OCI-LY1 (cell line): ENCODE measurements at regions not wholly inside any gene's neighbourhood (a gene's known extent, or its start where the extent isn't known, plus 50 kb on each side); places are given as distances from the start of the nearest gene placed in this dataset.

Source experiments
- H2AFZ ChIP-seq: fragments of 200-600 bp; sonication (generic), shearing (Covaris generic); 2 replicates; pipeline ENCODE4 v1.6.0; 2014; ENCODE audit warnings: antibody characterized with exemption, mild to moderate bottlenecking, low read length
- H3F3A ChIP-seq: fragments of 200-600 bp; sonication (generic), shearing (Covaris generic); 2 replicates; pipeline ENCODE4 v1.6.0; 2014; ENCODE audit warnings: mild to moderate bottlenecking, antibody characterized with exemption, low read length, moderate library complexity; ENCODE audit not compliant: insufficient read depth
- H3K27ac ChIP-seq: fragments of 200-600 bp; sonication (generic); 2 replicates; pipeline ENCODE4 v1.5.1; 2014; ENCODE audit warnings: low read length, mixed run types, mild to moderate bottlenecking, low read depth; ENCODE audit not compliant: poor library complexity, severe bottlenecking
- H3K27me3 ChIP-seq: fragments of 200-600 bp; sonication (generic); 2 replicates; pipeline ENCODE4 v1.6.0; 2014; ENCODE audit warnings: antibody characterized with exemption, mild to moderate bottlenecking, low read length, moderate library complexity; ENCODE audit not compliant: insufficient read depth
- H3K36me3 ChIP-seq: fragments of 200-600 bp; sonication (generic); 2 replicates; pipeline ENCODE4 v1.6.1; 2014; ENCODE audit warnings: mild to moderate bottlenecking, antibody characterized with exemption, low read length, moderate library complexity, mixed read lengths; ENCODE audit not compliant: insufficient read depth
- H3K4me1 ChIP-seq: fragments of 200-600 bp; sonication (generic); 2 replicates; pipeline ENCODE4 v1.5.1; 2014; ENCODE audit warnings: mild to moderate bottlenecking, low read length, moderate library complexity; ENCODE audit not compliant: insufficient read depth, severe bottlenecking
- H3K4me2 ChIP-seq: fragments of 200-600 bp; sonication (generic), shearing (Covaris generic); 2 replicates; pipeline ENCODE4 v1.6.1; 2014; ENCODE audit warnings: low read length
- H3K4me3 ChIP-seq: fragments of 200-600 bp; sonication (generic); 2 replicates; pipeline ENCODE4 v1.5.1; 2014; ENCODE audit warnings: low read length, low read depth, mild to moderate bottlenecking, mixed read lengths; ENCODE audit not compliant: poor library complexity, severe bottlenecking
- H3K79me2 ChIP-seq: fragments of 200-600 bp; shearing (Covaris generic); 2 replicates; pipeline ENCODE4 v1.6.1; 2016; ENCODE audit warnings: mixed run types, low read length, mixed read lengths; ENCODE audit not compliant: insufficient read depth
- H3K9ac ChIP-seq: fragments of 200-600 bp; sonication (generic), shearing (Covaris generic); 2 replicates; pipeline ENCODE4 v1.6.1; 2014; ENCODE audit warnings: mild to moderate bottlenecking, low read length, mixed read lengths
- H3K9me2 ChIP-seq: fragments of 200-600 bp; sonication (generic), shearing (Covaris generic); 2 replicates; pipeline ENCODE4 v1.6.1; 2014; ENCODE audit warnings: low read depth, mild to moderate bottlenecking, low read length, mixed read lengths
- H3K9me3 ChIP-seq: fragments of 200-600 bp; shearing (Covaris generic); 2 replicates; pipeline ENCODE4 v1.6.1; 2014; ENCODE audit warnings: low read length, mixed read lengths
- H4K20me1 ChIP-seq: fragments of 200-600 bp; sonication (generic), shearing (Covaris generic); 2 replicates; pipeline ENCODE4 v1.6.0; 2016; ENCODE audit warnings: mild to moderate bottlenecking, low read length; ENCODE audit not compliant: insufficient read depth
- EZH2 ChIP-seq: fragments of 200-600 bp; sonication (generic), shearing (Covaris generic); IDR thresholded peaks from 2 replicates; pipeline ENCODE4 v1.8.0; 2017; ENCODE audit warnings: borderline replicate concordance, mixed run types, mild to moderate bottlenecking, antibody characterized with exemption, low read length, moderate library complexity, mixed read lengths
- TF ChIP-seq, protein P1 (sequence below): fragments of 200-600 bp; sonication (generic), shearing (Covaris generic); IDR thresholded peaks from 2 replicates; pipeline ENCODE4 v1.5.1; 2017; ENCODE audit warnings: mild to moderate bottlenecking, antibody characterized with exemption, low read length, moderate library complexity, mixed read lengths

DNA sequence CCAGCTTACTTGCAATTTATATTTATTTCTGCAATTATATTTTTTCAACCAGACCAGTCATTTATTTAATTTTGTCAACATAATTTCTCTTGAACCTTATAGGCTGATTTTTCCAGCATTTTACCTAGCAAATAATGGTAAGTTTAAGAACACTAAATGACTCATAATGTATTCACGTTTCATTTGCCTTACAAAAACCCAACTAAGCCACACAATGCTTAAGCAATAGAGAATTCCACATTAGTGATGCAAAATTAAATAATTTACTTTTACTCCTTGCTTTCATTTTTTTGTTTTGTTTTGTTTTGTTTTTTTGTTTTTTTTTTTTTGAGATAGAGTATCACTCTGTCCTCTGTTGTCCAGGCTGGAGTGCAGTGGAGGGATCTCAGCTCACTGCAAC is 110.4 kb upstream of the VRK2 start:
- no peaks in the 10 kb centered on the region for H3F3A ChIP-seq
- H3K9ac ChIP-seq: no peak overlapping the region
- no peak overlapping the region for H3K4me2 ChIP-seq
- H3K27me3 ChIP-seq: no peaks in the 10 kb centered on the region
- H2AFZ ChIP-seq: no peak overlapping the region
- H3K79me2 ChIP-seq: no peaks in the 10 kb centered on the region
- H3K9me3 ChIP-seq: peaks cover 5% of the 10 kb centered on the region; the same call in 1 of the 2 replicates
- H3K4me3 ChIP-seq: no peak overlapping the region
- H3K27ac ChIP-seq: no peak overlapping the region
- TF ChIP-seq, protein P1, sequence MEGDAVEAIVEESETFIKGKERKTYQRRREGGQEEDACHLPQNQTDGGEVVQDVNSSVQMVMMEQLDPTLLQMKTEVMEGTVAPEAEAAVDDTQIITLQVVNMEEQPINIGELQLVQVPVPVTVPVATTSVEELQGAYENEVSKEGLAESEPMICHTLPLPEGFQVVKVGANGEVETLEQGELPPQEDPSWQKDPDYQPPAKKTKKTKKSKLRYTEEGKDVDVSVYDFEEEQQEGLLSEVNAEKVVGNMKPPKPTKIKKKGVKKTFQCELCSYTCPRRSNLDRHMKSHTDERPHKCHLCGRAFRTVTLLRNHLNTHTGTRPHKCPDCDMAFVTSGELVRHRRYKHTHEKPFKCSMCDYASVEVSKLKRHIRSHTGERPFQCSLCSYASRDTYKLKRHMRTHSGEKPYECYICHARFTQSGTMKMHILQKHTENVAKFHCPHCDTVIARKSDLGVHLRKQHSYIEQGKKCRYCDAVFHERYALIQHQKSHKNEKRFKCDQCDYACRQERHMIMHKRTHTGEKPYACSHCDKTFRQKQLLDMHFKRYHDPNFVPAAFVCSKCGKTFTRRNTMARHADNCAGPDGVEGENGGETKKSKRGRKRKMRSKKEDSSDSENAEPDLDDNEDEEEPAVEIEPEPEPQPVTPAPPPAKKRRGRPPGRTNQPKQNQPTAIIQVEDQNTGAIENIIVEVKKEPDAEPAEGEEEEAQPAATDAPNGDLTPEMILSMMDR: no peak
- TF ChIP-seq EZH2: no peak
- no peaks in the 10 kb centered on the region; the same call in 1 of the 2 replicates for H3K9me2 ChIP-seq
- no peaks in the 10 kb centered on the region for H3K4me1 ChIP-seq
- no peaks in the 10 kb centered on the region for H3K36me3 ChIP-seq
- no peaks in the 10 kb centered on the region for H4K20me1 ChIP-seq

DNA sequence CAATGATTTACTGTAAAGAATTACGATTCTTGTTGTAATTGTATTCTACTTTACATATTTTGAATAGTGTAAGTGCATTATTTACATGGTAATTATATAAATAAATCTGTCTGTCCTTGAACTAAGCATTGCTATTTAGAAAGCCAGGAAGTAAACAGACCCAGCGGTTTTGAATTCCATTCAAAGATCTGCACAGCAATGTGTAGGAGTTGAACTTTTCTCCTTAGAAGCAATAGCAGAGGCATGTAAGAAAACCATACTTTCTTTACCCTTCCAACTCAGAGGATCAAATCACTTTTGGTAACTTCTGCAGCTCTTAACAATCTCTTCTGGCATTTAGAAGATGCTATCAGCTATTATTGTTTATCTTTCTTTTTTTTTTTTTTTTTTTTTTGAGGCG is 109.2 kb upstream of the VRK2 start:
- H3K4me2 ChIP-seq: no peak overlapping the region
- no peaks in the 10 kb centered on the region for H4K20me1 ChIP-seq
- peaks cover 5% of the 10 kb centered on the region; the same call in 1 of the 2 replicates for H3K9me3 ChIP-seq
- H3K27me3 ChIP-seq: no peaks in the 10 kb centered on the region
- H3K4me1 ChIP-seq: no peaks in the 10 kb centered on the region
- no peaks in the 10 kb centered on the region for H3K79me2 ChIP-seq
- H3K9ac ChIP-seq: no peak overlapping the region
- H3K4me3 ChIP-seq: no peak overlapping the region
- H3K9me2 ChIP-seq: no peaks in the 10 kb centered on the region; the same call in 1 of the 2 replicates
- no peaks in the 10 kb centered on the region for H3K36me3 ChIP-seq
- TF ChIP-seq, protein P1: no peak
- no peak for TF ChIP-seq EZH2
- H3F3A ChIP-seq: no peaks in the 10 kb centered on the region
- H3K27ac ChIP-seq: no peak overlapping the region
- no peak overlapping the region for H2AFZ ChIP-seq

DNA sequence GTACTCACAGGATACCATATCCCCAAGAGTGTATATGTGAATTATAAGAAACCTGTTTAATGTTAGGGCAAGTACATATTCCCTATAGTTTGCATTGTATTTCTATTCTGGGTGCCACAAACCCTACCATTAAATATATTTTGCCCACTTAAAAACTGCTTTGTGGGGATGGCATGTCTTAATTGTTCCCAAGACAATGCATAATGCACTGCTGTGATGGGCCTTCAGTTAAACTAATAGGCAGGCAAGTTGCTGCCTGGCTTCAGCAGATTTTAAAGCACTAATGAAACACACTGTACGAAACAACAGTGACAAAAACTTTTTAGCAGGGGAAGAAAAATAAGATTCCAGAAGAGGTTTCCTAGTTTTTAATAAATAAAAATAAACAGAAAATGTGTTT is 104.8 kb upstream of the VRK2 start:
- no peaks in the 10 kb centered on the region for H3F3A ChIP-seq
- no peak overlapping the region for H3K27ac ChIP-seq
- no peaks in the 10 kb centered on the region; the same call in 1 of the 2 replicates for H3K9me2 ChIP-seq
- no peak overlapping the region for H3K4me3 ChIP-seq
- no peak overlapping the region for H2AFZ ChIP-seq
- no peaks in the 10 kb centered on the region for H3K4me1 ChIP-seq
- no peak overlapping the region for H3K4me2 ChIP-seq
- no peaks in the 10 kb centered on the region for H3K27me3 ChIP-seq
- no peak overlapping the region for H3K9ac ChIP-seq
- no peaks in the 10 kb centered on the region for H3K9me3 ChIP-seq
- no peaks in the 10 kb centered on the region for H3K79me2 ChIP-seq
- no peaks in the 10 kb centered on the region for H3K36me3 ChIP-seq
- no peaks in the 10 kb centered on the region for H4K20me1 ChIP-seq
- TF ChIP-seq, protein P1: no peak
